CD14-positive monocyte (primary cell): ENCODE measurements at regions not wholly inside any gene's neighbourhood (a gene's known extent, or its start where the extent isn't known, plus 50 kb on each side); places are given as distances from the start of the nearest gene placed in this dataset.

ENCODE experiments used
- DNase-seq, 3 donors: peaks; one replicate each; pipeline ENCODE4 v3.0.0-alpha.2; 2011 to 2022
- H2AFZ ChIP-seq: 2 replicates; pipeline ENCODE4 v1.6.0; 2012; ENCODE audit warnings: mild to moderate bottlenecking, low read depth, low read length, inconsistent platforms; ENCODE audit not compliant: insufficient read depth, poor library complexity, severe bottlenecking
- H3K27ac ChIP-seq, 2 donors: 1 replicate in 1 of 2; 2 replicates in 1 of 2; pipeline ENCODE4 v1.5.1; 2012 to 2013; ENCODE audit warnings: low read length in 2 of 2, control low read depth in 1 of 2, inconsistent platforms in 1 of 2, low read depth in 1 of 2, mild to moderate bottlenecking in 1 of 2
- H3K27me3 ChIP-seq, 2 donors: one replicate each; pipeline versions ENCODE4 v1.6.0 to v1.6.1; 2011 to 2013; ENCODE audit warnings: low read length in 2 of 2; ENCODE audit not compliant: control insufficient read depth in 2 of 2, insufficient read depth in 2 of 2
- H3K36me3 ChIP-seq, 2 donors: replicated peaks in 1 of 2; 1 replicate in 1 of 2; 2 replicates in 1 of 2; pipeline versions ENCODE4 v1.5.1 to v1.6.1; 2012 to 2013; ENCODE audit warnings: low read length in 2 of 2, control low read depth in 1 of 2, inconsistent platforms in 1 of 2, mild to moderate bottlenecking in 1 of 2; ENCODE audit not compliant: insufficient read depth in 2 of 2, control insufficient read depth in 1 of 2
- H3K4me1 ChIP-seq, 2 donors: 1 replicate in 1 of 2; 2 replicates in 1 of 2; pipeline versions ENCODE4 v1.5.1 to v1.6.1; 2012 to 2013; ENCODE audit warnings: low read length in 2 of 2, control low read depth in 1 of 2, inconsistent platforms in 1 of 2, mild to moderate bottlenecking in 1 of 2, moderate library complexity in 1 of 2; ENCODE audit not compliant: insufficient read depth in 2 of 2, control insufficient read depth in 1 of 2
- H3K4me2 ChIP-seq: replicated peaks from 2 replicates; pipeline ENCODE3; 2012; ENCODE audit warnings: low read length, moderate library complexity, mild to moderate bottlenecking; ENCODE audit not compliant: poor library complexity, severe bottlenecking; ENCODE audit errors: extremely low read depth
- H3K4me3 ChIP-seq, 3 experiments: fragments of 200-600 bp in 1 of 3; sonication (generic) in 1 of 3; replicated peaks in 1 of 3; 1 replicate in 2 of 3; 2 replicates in 1 of 3; pipeline ENCODE4 v1.5.1; 2011 to 2013; ENCODE audit warnings: low read length in 3 of 3, mild to moderate bottlenecking in 3 of 3, control low read depth in 2 of 3, low read depth in 2 of 3, inconsistent platforms in 1 of 3, moderate library complexity in 1 of 3
- H3K79me2 ChIP-seq: 2 replicates; pipeline ENCODE4 v1.6.0; 2012; ENCODE audit warnings: mild to moderate bottlenecking, control low read depth, inconsistent platforms, low read length, moderate library complexity; ENCODE audit not compliant: insufficient read depth
- H3K9ac ChIP-seq: 2 replicates; pipeline ENCODE4 v1.6.0; 2017; ENCODE audit warnings: low read length, mild to moderate bottlenecking; ENCODE audit not compliant: insufficient read depth, poor library complexity, severe bottlenecking
- H3K9me3 ChIP-seq, 2 donors: replicated peaks in 1 of 2; 1 replicate in 1 of 2; 2 replicates in 1 of 2; pipeline versions ENCODE4 v1.5.1 to v1.6.1; 2012 to 2013; ENCODE audit warnings: low read length in 2 of 2, control low read depth in 1 of 2; ENCODE audit not compliant: control insufficient read depth in 1 of 2, insufficient read depth in 1 of 2
- H4K20me1 ChIP-seq: 2 replicates; pipeline ENCODE4 v1.6.0; 2012; ENCODE audit warnings: mild to moderate bottlenecking, low read length, control low read depth, moderate library complexity; ENCODE audit not compliant: insufficient read depth
- H3K27ac Mint-ChIP-seq, 7 donors: one replicate each; pipeline ENCODE4 v1.8.0; 2020; ENCODE audit warnings: mild to moderate bottlenecking in 7 of 7, mixed read lengths in 7 of 7, moderate library complexity in 6 of 7, inconsistent platforms in 2 of 7
- H3K27me3 Mint-ChIP-seq, 3 donors: one replicate each; pipeline ENCODE4 v1.8.0; 2021 to 2022; ENCODE audit warnings: low read depth in 3 of 3, mild to moderate bottlenecking in 3 of 3, mixed read lengths in 3 of 3, moderate library complexity in 3 of 3, inconsistent platforms in 1 of 3
- H3K36me3 Mint-ChIP-seq, 2 donors: one replicate each; pipeline ENCODE4 v1.8.0; 2020; ENCODE audit warnings: mixed read lengths in 2 of 2, inconsistent platforms in 1 of 2, mild to moderate bottlenecking in 1 of 2
- H3K4me1 Mint-ChIP-seq: one replicate; pipeline ENCODE4 v1.8.0; 2020; ENCODE audit warnings: mild to moderate bottlenecking, mixed read lengths
- H3K4me3 Mint-ChIP-seq, 2 donors: one replicate each; pipeline ENCODE4 v1.8.0; 2020; ENCODE audit warnings: mild to moderate bottlenecking in 2 of 2, mixed read lengths in 2 of 2, moderate library complexity in 1 of 2
- H3K9me3 Mint-ChIP-seq, 7 donors: one replicate each; pipeline ENCODE4 v1.8.0; 2020 to 2022; ENCODE audit warnings: mixed read lengths in 7 of 7, mild to moderate bottlenecking in 6 of 7, moderate library complexity in 6 of 7, inconsistent platforms in 2 of 7
- CTCF ChIP-seq: fragments of 200-600 bp; IDR thresholded peaks from one replicate; pipeline ENCODE4 v1.8.0; 2022; ENCODE audit warnings: antibody characterized with exemption, mild to moderate bottlenecking
- WGBS: methylation state at CpG from one replicate; pipeline ENCODE4 v1.1.5; 2013; ENCODE audit warnings: missing lambda C conversion rate; ENCODE audit not compliant: insufficient coverage; 5-methylcytosine and 5-hydroxymethylcytosine counted together
- intact Hi-C, 2 donors: fragments of 100-400 bp; cut with micrococcal nuclease; formaldehyde crosslinking; loops; one replicate each; pipeline versions ENCODE4 v1.15.0 to v1.15.1; 2023

GRCh38 chr20:40942006-40942405, 86.6 kb upstream of the TOP1 start:
- H3K27ac Mint-ChIP-seq: peak overlapping the region in 5 of 7 donors; percentile 30 to 78 (median 70)
- WGBS: no CpG with 5 or more reads among the region's 4 CpGs
- DNase-seq: peak; percentile 27 to 55 (median 44)
- peaks cover 35% of the 10 kb centered on the region for H3K4me1 Mint-ChIP-seq
- no peaks in the 10 kb centered on the region for H3K36me3 ChIP-seq
- H3K4me1 ChIP-seq: peaks cover 22 to 27% of the 10 kb centered on the region in 2 donors
- H4K20me1 ChIP-seq: no peaks in the 10 kb centered on the region
- H3K27me3 ChIP-seq: no peaks in the 10 kb centered on the region
- H3K9me3 ChIP-seq: no peaks in the 10 kb centered on the region
- H2AFZ ChIP-seq: no peak overlapping the region
- intact Hi-C loops: loop anchor here (10.0 kb wide), 2 partner anchors 197 to 787 kb away; no protein-coding TSS in a partner anchor
- H3K4me3 Mint-ChIP-seq: no peak overlapping the region
- no peak overlapping the region for H3K4me3 ChIP-seq
- H3K27ac ChIP-seq: peak overlapping the region in 1 of 2 donors; percentile 3
- no peak for TF ChIP-seq CTCF
- H3K9ac ChIP-seq: no peak overlapping the region
- H3K27me3 Mint-ChIP-seq: peaks cover 0 to 3% (median 0%) of the 10 kb centered on the region in 3 donors
- no peaks in the 10 kb centered on the region for H3K9me3 Mint-ChIP-seq
- H3K36me3 Mint-ChIP-seq: peaks cover 0 to 4% of the 10 kb centered on the region in 2 donors
- no peak overlapping the region for H3K4me2 ChIP-seq
- H3K79me2 ChIP-seq: no peaks in the 10 kb centered on the region

GRCh38 chr20:40942775-40943174, 85.8 kb upstream of the TOP1 start:
- H3K27me3 Mint-ChIP-seq: peaks cover 0 to 3% (median 0%) of the 10 kb centered on the region in 3 donors
- no peak overlapping the region for H3K4me3 Mint-ChIP-seq
- H3K36me3 Mint-ChIP-seq: peaks cover 0 to 4% of the 10 kb centered on the region in 2 donors
- WGBS: 100% methylated on average over 4 of the region's 6 CpGs
- intact Hi-C loops: loop anchor here (10.0 kb wide), 2 partner anchors 198 to 788 kb away; no protein-coding TSS in a partner anchor
- DNase-seq: no peak
- Histone ChIP-seq H4K20me1 (no peaks in the 10 kb centered on the region), H3K36me3 (no peaks in the 10 kb centered on the region), H3K4me3 (no peak overlapping the region), H3K4me2 (no peak overlapping the region), H3K79me2 (no peaks in the 10 kb centered on the region), H2AFZ (no peak overlapping the region), H3K9me3 (no peaks in the 10 kb centered on the region), H3K27ac (no peak overlapping the region), H3K4me1 (peaks cover 22 to 27% of the 10 kb centered on the region in 2 donors), H3K9ac (no peak overlapping the region), H3K27me3 (no peaks in the 10 kb centered on the region)
- H3K4me1 Mint-ChIP-seq: peaks cover 35% of the 10 kb centered on the region
- no peak overlapping the region for H3K27ac Mint-ChIP-seq
- no peak for TF ChIP-seq CTCF
- H3K9me3 Mint-ChIP-seq: no peaks in the 10 kb centered on the region
